NT2/D1 (cell line): ENCODE measurements at regions not wholly inside any gene's neighbourhood (a gene's known extent, or its start where the extent isn't known, plus 50 kb on each side); places are given as distances from the start of the nearest gene placed in this dataset.
"Not testable (repeated sequence)": the region's sequence is repeated elsewhere in the genome, so short reads cannot be mapped to it uniquely, and the experiment has no call there.

Experiments used
- SUZ12 ChIP-seq: IDR thresholded peaks from 2 replicates; pipeline ENCODE4 v1.6.1; 2011; ENCODE audit not compliant: insufficient read length, insufficient read depth; ENCODE audit errors: extremely low read depth
- YY1 ChIP-seq: IDR thresholded peaks from 2 replicates; pipeline ENCODE4 v1.6.1; 2011; ENCODE audit not compliant: insufficient read length, insufficient read depth

- not testable (repeated sequence) for TF ChIP-seq YY1, SUZ12
Observed at GRCh38 chr9:62915168-62915567, 1725.3 kb downstream of the SPATA31A7 start.
